Kidney epithelial cell (primary cell): ENCODE measurements at regions not wholly inside any gene's neighbourhood (a gene's known extent, or its start where the extent isn't known, plus 50 kb on each side); places are given as distances from the start of the nearest gene placed in this dataset.

Source experiments
- DNase-seq: peaks from one replicate; pipeline ENCODE4 v3.0.0-alpha.2; 2010; ENCODE audit warnings: low read depth
- H3K27me3 ChIP-seq: 2 replicates; pipeline ENCODE4 v1.6.0; 2011; ENCODE audit warnings: low read length; ENCODE audit not compliant: control insufficient read depth, insufficient read depth
- H3K36me3 ChIP-seq: 2 replicates; pipeline ENCODE4 v1.5.1; 2011; ENCODE audit warnings: low read length; ENCODE audit not compliant: control insufficient read depth, insufficient read depth
- H3K4me3 ChIP-seq: 2 replicates; pipeline ENCODE4 v1.5.1; 2011; ENCODE audit warnings: low read depth, mild to moderate bottlenecking, control low read depth, low read length
- CTCF ChIP-seq: IDR thresholded peaks from 2 replicates; pipeline ENCODE4 v1.5.1; 2011; ENCODE audit warnings: mild to moderate bottlenecking, moderate library complexity, low read length, control low read depth, inconsistent platforms; ENCODE audit not compliant: insufficient read depth, poor library complexity, severe bottlenecking

- H3K36me3 ChIP-seq = no peaks in the 10 kb centered on the region
- no peak for TF ChIP-seq CTCF
- DNase-seq = no peak
- H3K4me3 ChIP-seq = no peak overlapping the region
- no peaks in the 10 kb centered on the region for H3K27me3 ChIP-seq
Measured at GRCh38 chr2:161052214-161052613, 108.0 kb upstream of the TANK start.

- no peak overlapping the region for H3K4me3 ChIP-seq
- TF ChIP-seq CTCF = no peak
- H3K36me3 ChIP-seq = no peaks in the 10 kb centered on the region
- no peak for DNase-seq
- H3K27me3 ChIP-seq = no peaks in the 10 kb centered on the region
Measured at GRCh38 chr2:161055289-161055688, 104.9 kb upstream of the TANK start.

GRCh38 chr2:161059388-161059787, 100.8 kb upstream of the TANK start:
- Histone ChIP-seq H3K27me3 (no peaks in the 10 kb centered on the region), H3K36me3 (no peaks in the 10 kb centered on the region), H3K4me3 (no peak overlapping the region)
- DNase-seq = no peak
- TF ChIP-seq CTCF = no peak

- no peak for DNase-seq
- H3K4me3 ChIP-seq = no peak overlapping the region
- no peak for TF ChIP-seq CTCF
- H3K27me3 ChIP-seq = no peaks in the 10 kb centered on the region
- no peaks in the 10 kb centered on the region for H3K36me3 ChIP-seq
Measured at GRCh38 chr2:161061786-161062185, 98.4 kb upstream of the TANK start.

GRCh38 chr2:161063157-161063945, 96.9 kb upstream of the TANK start:
- H3K27me3 ChIP-seq = no peaks in the 10 kb centered on the region
- no peaks in the 10 kb centered on the region for H3K36me3 ChIP-seq
- H3K4me3 ChIP-seq = no peak overlapping the region
- peak; percentile 82 for TF ChIP-seq CTCF
- peak; percentile 25 for DNase-seq

GRCh38 chr2:161063946-161064306, 96.3 kb upstream of the TANK start:
- Histone ChIP-seq H3K27me3 (no peaks in the 10 kb centered on the region), H3K36me3 (no peaks in the 10 kb centered on the region), H3K4me3 (no peak overlapping the region)
- DNase-seq = no peak
- no peak for TF ChIP-seq CTCF
